ENCODE measurements at regions not wholly inside any gene's neighbourhood (a gene's known extent, or its start where the extent isn't known, plus 50 kb on each side); places are given as distances from the start of the nearest gene placed in this dataset.
"Not testable (repeated sequence)": the region's sequence is repeated elsewhere in the genome, so short reads cannot be mapped to it uniquely, and the experiment has no call there.

- no peak for TF ChIP-seq CTCF (conservative IDR thresholded peaks at IDR 0.05; ENCODE audit: low read length)
- no peak for DNase-seq (ENCODE audit: low read depth)
- H3K4me3 ChIP-seq (ENCODE audit: low read length), result no peak overlapping the region
These were observed 852.3 kb upstream of the HS3ST5 start for GRCh38 chr6:115194981-115195638.

- H3K4me3 ChIP-seq (ENCODE audit: low read length), result no peak overlapping the region
- DNase-seq (ENCODE audit: low read depth), result no peak
- no peak for TF ChIP-seq CTCF (conservative IDR thresholded peaks at IDR 0.05; ENCODE audit: low read length)
These were observed 849.2 kb upstream of the HS3ST5 start for GRCh38 chr6:115191989-115192388.

- TF ChIP-seq CTCF (conservative IDR thresholded peaks at IDR 0.05; ENCODE audit: low read length), result no peak
- H3K4me3 ChIP-seq (ENCODE audit: low read length), result no peak overlapping the region
- DNase-seq (ENCODE audit: low read depth), result no peak
These were observed 847.7 kb upstream of the HS3ST5 start for GRCh38 chr6:115190534-115190933.

DNA sequence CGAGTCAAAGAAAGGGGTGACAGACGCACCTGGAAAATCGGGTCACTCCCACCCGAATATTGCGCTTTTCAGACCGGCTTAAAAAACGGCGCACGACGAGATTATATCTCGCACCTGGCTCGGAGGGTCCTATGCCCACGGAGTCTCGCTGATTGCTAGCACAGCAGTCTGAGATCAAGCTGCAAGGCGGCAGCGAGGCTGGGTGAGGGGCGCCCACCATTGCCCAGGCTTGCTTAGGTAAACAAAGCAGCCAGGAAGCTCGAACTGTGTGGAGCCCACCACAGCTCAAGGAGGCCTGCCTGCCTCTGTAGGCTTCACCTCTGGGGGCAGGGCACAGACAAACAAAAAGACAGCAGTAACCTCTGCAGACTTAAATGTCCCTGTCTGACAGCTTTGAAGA, 832.6 kb upstream of the HS3ST5 start:
- DNase-seq (ENCODE audit: low read depth); H3K4me3 ChIP-seq (ENCODE audit: low read length): not testable (repeated sequence)

- not testable (repeated sequence) for DNase-seq (ENCODE audit: low read depth); H3K4me3 ChIP-seq (ENCODE audit: low read length)
These were observed 823.1 kb upstream of the HS3ST5 start for GRCh38 chr6:115165912-115166311.

DNA sequence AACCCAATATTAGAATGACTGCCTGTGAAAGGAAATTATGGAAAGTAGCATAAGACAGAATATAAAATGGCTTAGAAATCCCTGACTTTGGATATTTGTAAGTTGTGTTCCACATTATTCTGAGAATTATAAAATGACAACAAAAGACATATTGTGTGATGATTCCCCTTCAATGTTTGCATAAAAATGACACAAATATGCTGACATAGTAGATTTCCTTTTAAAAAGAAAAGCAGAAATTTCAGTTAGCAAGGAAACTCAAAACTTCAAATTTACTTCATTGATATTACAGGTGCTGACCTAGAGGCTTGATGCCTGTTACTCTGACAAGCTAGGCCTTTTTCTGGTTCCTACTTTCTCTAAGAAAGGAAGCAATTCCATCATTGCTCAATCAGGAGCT, 816.9 kb upstream of the HS3ST5 start:
- H3K4me3 ChIP-seq (ENCODE audit: low read length), result no peak overlapping the region
- no peak for TF ChIP-seq CTCF (conservative IDR thresholded peaks at IDR 0.05; ENCODE audit: low read length)
- no peak for DNase-seq (ENCODE audit: low read depth)

DNA sequence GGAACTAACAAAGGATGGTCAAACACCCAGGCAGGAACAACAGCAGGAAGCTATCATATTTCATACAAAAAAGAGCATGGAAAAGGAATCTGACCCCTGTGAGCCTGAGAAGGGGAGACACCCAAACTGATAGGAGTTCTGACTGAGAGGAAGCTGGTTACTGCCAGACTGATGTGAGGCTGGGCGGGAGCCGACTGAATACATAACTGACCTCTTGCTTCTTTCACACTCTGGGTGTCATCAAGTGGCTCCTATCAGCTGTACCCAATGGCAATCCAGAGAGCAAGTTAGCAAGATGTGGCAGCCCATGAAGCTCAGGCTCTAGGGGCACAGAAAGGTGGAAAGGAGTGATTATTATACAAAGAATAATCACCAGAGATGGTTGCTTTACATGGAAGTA, 795.1 kb upstream of the HS3ST5 start:
- H3K4me3 ChIP-seq (ENCODE audit: low read length), result no peak overlapping the region
- no peak for DNase-seq (ENCODE audit: low read depth)
- no peak for TF ChIP-seq CTCF (conservative IDR thresholded peaks at IDR 0.05; ENCODE audit: low read length)

DNA sequence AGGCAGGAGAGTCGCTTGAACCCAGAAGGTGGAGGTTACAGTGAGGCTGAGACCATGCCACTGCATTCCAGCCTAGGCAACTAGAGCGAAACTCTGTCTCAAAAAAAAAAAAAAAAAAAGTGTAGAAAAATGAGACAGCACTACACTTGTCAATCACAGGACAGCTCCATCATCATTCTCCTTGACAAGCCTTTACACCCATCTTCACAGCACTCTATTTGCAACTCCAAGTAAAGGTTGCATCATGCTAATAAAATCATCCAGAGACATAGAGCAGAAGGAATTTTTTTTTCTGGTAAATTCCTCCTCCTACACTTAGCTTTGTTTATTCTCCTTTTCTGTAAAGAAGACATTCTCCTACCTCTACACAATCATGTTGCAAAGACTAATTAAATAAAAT, 791.0 kb upstream of the HS3ST5 start:
- TF ChIP-seq CTCF (conservative IDR thresholded peaks at IDR 0.05; ENCODE audit: low read length), result no peak
- DNase-seq (ENCODE audit: low read depth), result no peak
- H3K4me3 ChIP-seq (ENCODE audit: low read length), result no peak overlapping the region
